ENCODE measurements at regions not wholly inside any gene's neighbourhood (a gene's known extent, or its start where the extent isn't known, plus 50 kb on each side); places are given as distances from the start of the nearest gene placed in this dataset.
A peak's percentile ranks its signal among the peaks of the same experiment; 100 is the strongest.
"Not testable (repeated sequence)": the region's sequence is repeated elsewhere in the genome, so short reads cannot be mapped to it uniquely, and the experiment has no call there.

- not testable (repeated sequence) for DNase-seq
Measured at GRCh38 chr1:217039139-217039538, 315.9 kb upstream of the ESRRG start.

DNA sequence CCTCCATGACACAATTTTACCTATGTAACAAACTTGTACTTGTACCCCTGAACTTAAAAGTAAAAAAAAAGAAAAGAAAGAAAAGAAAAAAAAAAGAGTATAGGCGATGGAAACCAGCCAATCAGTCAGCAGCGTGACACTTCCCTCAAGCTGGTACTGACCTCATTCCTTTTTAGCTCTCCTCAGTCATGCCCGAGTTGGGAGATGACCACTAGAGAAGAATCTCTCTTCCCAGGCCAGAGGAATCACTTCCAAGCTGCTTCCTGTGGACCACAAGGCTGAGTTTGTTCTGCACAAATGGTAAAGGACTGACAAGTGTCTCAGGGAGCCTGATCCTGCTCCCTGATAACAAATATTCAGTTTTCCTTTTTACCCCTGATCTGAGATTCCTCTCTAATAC lies 313.5 kb upstream of the ESRRG start:
- no peak for DNase-seq

- no peak for DNase-seq
Measured at GRCh38 chr1:217032715-217033367, 309.6 kb upstream of the ESRRG start.

- DNase-seq = peak; percentile 31
Measured at GRCh38 chr1:217029281-217030157, 306.3 kb upstream of the ESRRG start.

DNA sequence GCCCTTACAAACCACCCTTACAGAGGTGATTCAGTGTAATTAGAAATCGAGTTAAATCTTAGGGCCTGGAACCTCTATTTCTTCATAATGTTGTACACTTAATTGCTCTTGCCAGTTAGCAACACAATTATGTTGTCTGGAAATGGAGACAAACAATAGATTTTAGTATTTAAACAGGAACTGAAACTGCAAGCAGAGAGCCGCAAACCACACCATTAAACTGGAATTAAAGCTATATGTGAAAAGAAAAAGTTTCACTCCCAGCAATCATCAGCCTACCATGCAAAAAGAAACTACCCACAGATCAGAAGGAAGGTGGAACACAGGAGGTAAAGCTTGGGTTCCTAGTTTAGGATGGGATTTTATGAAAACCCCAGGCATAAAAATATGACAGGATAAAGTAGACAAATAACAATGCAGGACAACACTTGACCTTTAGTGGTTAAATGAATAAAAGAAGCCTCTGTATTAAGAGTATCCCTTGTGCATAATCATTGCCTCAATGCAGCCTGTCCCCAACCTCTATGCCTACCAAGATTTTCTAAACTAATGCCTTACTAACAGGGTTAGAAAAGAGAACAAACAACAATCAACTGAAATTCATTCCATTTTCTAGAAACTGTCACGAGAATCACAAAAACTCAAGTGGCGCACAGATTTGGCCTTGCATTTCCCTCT lies 304.3 kb upstream of the ESRRG start:
- no peak for DNase-seq

DNA sequence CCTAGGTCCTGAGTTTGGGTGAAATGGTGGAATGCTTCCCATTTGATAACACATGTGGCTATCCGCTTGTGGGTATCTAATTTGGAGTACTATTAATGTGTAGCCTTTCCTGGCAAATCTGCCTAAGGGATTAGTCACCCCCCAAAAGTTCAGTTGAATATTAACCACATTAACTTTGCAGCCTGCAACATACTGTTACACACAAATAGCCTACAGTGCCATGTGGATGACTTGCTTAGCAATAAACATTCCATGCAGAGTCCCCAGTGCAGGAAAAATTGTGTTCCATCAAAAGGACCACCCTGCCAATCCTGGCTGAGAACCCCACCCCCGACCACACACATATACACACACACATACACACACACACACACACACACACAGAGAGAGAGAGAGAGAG lies 303.3 kb upstream of the ESRRG start:
- peak; percentile 68 for DNase-seq

DNA sequence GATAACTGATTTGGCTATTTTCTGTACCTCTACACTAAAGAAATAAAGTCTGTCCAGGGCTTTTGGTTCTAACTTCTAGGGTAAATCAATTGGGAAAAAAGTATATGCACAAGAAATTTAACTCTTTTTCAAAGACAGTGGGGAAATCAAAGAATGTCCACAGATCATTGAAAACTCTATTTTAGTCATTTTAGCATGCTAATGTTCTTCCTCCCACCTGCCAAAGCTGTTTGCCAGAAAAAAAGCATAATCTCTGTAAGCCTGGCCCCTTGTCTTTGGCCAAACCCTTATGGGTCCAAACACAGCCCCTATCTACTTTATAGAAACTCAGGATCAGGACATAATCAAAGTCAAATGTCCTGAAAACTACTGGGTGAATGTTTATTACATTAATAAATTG lies 302.2 kb upstream of the ESRRG start:
- DNase-seq = no peak

DNA sequence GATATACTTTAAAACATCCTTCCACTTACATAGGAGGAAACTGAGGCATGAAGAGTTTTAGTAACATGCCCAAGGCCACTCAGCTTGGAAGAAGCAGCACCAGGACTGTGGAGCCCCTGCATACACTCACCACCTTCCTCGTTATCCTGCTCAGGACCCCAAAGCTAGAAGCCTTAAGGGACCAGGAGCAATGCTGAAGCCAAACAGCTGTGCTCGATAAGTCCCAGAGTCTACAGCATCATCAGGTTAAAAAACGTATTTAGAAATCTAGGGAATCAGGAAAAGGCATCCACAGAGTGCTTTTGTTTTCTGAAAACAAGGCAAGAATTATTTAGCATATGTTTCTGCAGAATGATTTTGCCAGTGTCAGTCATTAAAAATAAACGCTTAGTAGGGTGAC lies 301.7 kb upstream of the ESRRG start:
- no peak for DNase-seq

DNA sequence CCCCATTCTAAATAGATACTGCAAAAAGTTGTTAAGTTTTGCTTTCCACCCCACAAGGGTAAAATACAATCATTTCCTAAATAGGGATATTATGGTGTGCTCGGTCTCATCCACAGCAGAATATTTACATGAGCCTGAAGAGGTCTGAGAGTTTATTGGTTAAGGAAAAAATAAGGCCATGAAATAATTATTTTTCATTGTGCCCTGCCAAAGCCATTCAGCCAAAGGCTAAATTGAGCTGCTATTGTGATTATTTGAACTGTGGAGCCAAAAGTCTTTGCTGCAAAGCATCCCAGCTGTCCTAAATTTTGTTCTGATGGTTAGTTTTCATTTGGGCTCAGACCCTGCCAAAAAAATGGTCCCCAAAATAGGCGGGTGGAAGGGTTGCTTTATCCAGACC lies 298.7 kb upstream of the ESRRG start:
- no peak for DNase-seq

- DNase-seq = no peak
Measured at GRCh38 chr1:217021400-217021799, 298.2 kb upstream of the ESRRG start.

- DNase-seq = no peak
Measured at GRCh38 chr1:217019475-217019874, 296.2 kb upstream of the ESRRG start.

- no peak for DNase-seq
Measured at GRCh38 chr1:217018648-217019047, 295.4 kb upstream of the ESRRG start.

DNA sequence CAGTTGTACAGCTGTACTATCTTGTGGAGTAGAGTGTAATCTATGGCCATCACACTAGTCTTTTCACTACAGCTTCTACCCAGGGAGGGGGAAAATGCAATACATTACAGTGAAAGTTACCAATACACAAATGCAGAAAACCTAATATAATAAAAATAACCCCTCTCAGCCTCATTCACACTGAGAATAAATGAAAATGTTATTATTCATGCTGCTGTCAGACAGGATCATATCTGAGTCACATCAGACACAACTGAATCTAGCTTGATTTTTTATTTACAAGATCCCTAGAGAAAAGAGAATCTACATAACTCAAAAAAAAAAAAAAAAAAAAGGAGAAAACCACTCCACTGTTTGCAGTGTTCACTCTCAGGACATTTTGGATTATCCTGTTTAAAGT lies 293.9 kb upstream of the ESRRG start:
- DNase-seq = no peak

GRCh38 chr1:217014066-217014465 lies 290.8 kb upstream of the ESRRG start:
- no peak for DNase-seq

- no peak for DNase-seq
Measured at GRCh38 chr1:217012659-217013058, 289.4 kb upstream of the ESRRG start.

DNA sequence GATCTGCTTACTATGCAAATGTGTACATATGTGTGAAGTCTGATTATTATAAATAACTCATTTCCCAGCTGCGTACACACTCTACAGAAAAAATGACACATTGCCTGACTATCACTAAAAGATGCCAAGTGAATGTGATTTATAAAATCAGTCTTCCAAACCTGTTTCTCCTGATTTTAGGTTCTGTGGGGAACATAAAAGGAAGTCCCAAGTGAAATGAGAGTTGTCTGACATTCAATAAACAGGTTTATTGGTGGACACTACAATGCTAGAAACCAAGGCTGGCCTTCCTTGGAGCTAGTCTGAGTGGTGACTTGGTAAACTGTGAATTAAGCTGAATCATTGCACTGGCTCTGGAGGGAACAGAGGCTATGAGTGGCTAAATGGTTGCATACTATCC lies 287.9 kb upstream of the ESRRG start:
- DNase-seq = no peak

DNA sequence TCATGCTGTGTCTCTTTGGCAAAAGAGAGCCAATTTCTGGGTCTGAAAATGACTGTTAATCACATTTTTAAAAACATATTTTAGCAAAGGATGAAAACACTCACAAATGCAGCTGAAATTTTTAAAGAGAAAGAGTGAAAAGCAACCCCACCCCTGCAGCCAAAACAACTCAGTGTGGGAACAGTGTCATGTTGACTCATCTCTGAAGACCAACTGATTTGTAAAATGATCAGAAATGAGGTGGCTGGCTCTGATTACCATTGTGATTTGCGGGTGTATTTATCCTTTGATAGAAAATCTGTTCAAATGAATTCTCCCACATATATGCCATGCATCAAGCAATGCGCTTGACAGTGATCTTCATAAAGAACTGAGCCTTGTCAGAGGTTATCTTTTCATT lies 287.0 kb upstream of the ESRRG start:
- no peak for DNase-seq

DNA sequence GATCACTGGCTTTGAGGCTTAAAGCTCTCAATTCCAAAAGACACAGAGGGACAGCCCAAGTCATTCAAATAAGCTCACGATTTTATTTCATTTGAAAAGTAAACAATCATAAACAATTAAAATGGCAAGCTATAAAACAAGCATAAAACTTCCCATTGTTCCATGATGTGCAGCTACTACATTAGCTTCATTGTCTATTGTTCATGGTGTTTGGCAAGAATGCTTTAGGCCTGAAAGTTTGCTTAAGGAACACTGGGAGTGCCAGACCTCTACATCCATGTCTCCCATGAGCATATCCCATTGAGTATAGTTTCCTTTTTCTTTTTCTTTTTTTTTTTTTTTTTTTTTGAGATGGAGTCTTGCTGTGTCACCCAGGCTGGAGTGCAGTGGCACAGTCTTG lies 286.1 kb upstream of the ESRRG start:
- DNase-seq = no peak

GRCh38 chr1:217004776-217005436 lies 281.7 kb upstream of the ESRRG start:
- no peak for DNase-seq

DNA sequence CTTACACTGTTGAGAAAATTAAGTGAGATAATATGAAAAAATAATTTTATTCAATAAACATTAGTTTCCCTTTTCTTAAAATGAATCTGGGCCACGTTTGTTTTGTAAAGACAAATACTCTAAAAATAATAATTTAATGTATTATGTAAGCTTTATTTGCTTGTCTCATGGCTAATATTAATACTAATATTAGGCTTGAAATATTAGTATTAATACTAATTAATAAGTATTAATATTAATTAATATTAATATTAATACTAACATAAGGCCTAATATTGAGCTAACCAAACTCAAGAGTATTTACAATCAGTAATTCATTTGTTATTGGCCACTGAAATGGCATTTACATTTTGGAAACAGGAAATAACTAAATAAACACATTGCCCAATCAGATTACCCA lies 280.1 kb upstream of the ESRRG start:
- no peak for DNase-seq

DNA sequence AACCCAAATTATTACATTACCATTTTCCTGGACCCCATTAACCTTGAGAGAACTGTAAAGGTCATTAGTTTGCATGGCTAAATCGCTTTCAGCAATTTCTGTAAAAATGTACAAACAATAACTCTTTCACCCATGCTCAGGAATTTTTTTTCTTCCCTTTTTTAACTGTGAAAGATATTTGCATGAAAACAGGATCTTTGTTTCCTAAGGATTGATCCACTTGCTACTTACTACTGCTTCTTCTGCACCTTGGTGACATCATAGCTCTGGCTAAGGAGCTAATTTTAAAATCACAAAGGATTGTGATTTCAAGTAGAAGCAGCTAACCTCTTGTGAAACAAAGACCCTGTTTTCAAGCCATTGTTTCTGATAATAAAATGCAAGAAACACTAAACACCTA lies 274.6 kb upstream of the ESRRG start:
- no peak for DNase-seq

- no peak for DNase-seq
Measured at GRCh38 chr1:216997069-216997468, 273.8 kb upstream of the ESRRG start.

- no peak for DNase-seq
Measured at GRCh38 chr1:216984536-216984935, 261.3 kb upstream of the ESRRG start.

All from left kidney (tissue), 1 donor.